Keratinocyte (primary cell): ENCODE measurements at regions not wholly inside any gene's neighbourhood (a gene's known extent, or its start where the extent isn't known, plus 50 kb on each side); places are given as distances from the start of the nearest gene placed in this dataset.

Experiments used
- DNase-seq: peaks from one replicate; pipeline ENCODE4 v3.0.0-alpha.2; 2011; ENCODE audit warnings: low read depth, missing footprints, low spot score
- FAIRE-seq: peaks from 2 replicates; lab custom pipeline; 2011; peaks lifted over from hg19 to GRCh38; lab: Jason Lieb, UNC
- H2AFZ ChIP-seq: 2 replicates; pipeline ENCODE4 v1.6.0; 2012; ENCODE audit warnings: low read length, control low read depth, inconsistent platforms; ENCODE audit not compliant: control insufficient read depth
- H3K27ac ChIP-seq: 2 replicates; pipeline ENCODE4 v1.5.1; 2011; ENCODE audit warnings: low read length; ENCODE audit not compliant: control insufficient read depth, insufficient read depth
- H3K27me3 ChIP-seq: 3 replicates; pipeline ENCODE4 v1.6.0; 2011; ENCODE audit warnings: low read length; ENCODE audit not compliant: control insufficient read depth, insufficient read depth; ENCODE audit errors: extremely low read depth
- H3K36me3 ChIP-seq, 2 experiments: 2 replicates in 1 of 2; 3 replicates in 1 of 2; pipeline ENCODE4 v1.5.1; 2011; ENCODE audit warnings: low read length in 2 of 2, mild to moderate bottlenecking in 1 of 2; ENCODE audit not compliant: control insufficient read depth in 2 of 2, insufficient read depth in 2 of 2; ENCODE audit errors: extremely low read depth in 1 of 2
- H3K4me1 ChIP-seq: 3 replicates; pipeline ENCODE4 v1.5.1; 2011; ENCODE audit warnings: low read length; ENCODE audit not compliant: control insufficient read depth, insufficient read depth; ENCODE audit errors: extremely low read depth
- H3K4me2 ChIP-seq: 3 replicates; pipeline ENCODE4 v1.6.0; 2011; ENCODE audit warnings: low read depth, low read length; ENCODE audit not compliant: control insufficient read depth, insufficient read depth; ENCODE audit errors: extremely low read depth
- H3K4me3 ChIP-seq, 3 experiments: fragments of 200-600 bp in 1 of 3; sonication (generic) in 1 of 3; 2 replicates in 2 of 3; 3 replicates in 1 of 3; pipeline ENCODE4 v1.5.1; 2011 to 2016; ENCODE audit warnings: low read length in 3 of 3, mild to moderate bottlenecking in 3 of 3, control low read depth in 2 of 3, inconsistent platforms in 1 of 3, low read depth in 1 of 3, mixed read lengths in 1 of 3, mixed run types in 1 of 3, moderate library complexity in 1 of 3; ENCODE audit not compliant: control insufficient read depth in 2 of 3, insufficient read depth in 2 of 3; ENCODE audit errors: extremely low read depth in 1 of 3
- H3K79me2 ChIP-seq: 2 replicates; pipeline ENCODE4 v1.6.0; 2012; ENCODE audit warnings: low read length; ENCODE audit not compliant: control insufficient read depth, insufficient read depth
- H3K9ac ChIP-seq: 3 replicates; pipeline ENCODE4 v1.6.0; 2011; ENCODE audit warnings: low read length; ENCODE audit not compliant: control insufficient read depth, insufficient read depth; ENCODE audit errors: extremely low read depth
- H3K9me1 ChIP-seq: 3 replicates; pipeline ENCODE4 v1.6.0; 2011; ENCODE audit warnings: low read length; ENCODE audit not compliant: control insufficient read depth, insufficient read depth; ENCODE audit errors: extremely low read depth
- H3K9me3 ChIP-seq: 2 replicates; pipeline ENCODE4 v1.5.1; 2012; ENCODE audit warnings: low read depth, low read length; ENCODE audit not compliant: control insufficient read depth
- H4K20me1 ChIP-seq: 3 replicates; pipeline ENCODE4 v1.6.0; 2011; ENCODE audit warnings: low read length; ENCODE audit not compliant: control insufficient read depth, insufficient read depth; ENCODE audit errors: extremely low read depth
- CTCF ChIP-seq, 3 experiments: IDR thresholded peaks in 1 of 3; conservative IDR thresholded peaks in 1 of 3; optimal IDR thresholded peaks in 1 of 3; 2 replicates in 2 of 3; 3 replicates in 1 of 3; pipeline versions ENCODE3 to v1.5.1; 2011; ENCODE audit warnings: low read length in 3 of 3, mild to moderate bottlenecking in 3 of 3, moderate library complexity in 2 of 3, control low read depth in 1 of 3, inconsistent platforms in 1 of 3; ENCODE audit not compliant: insufficient read depth in 2 of 3; ENCODE audit errors: extremely low read depth in 1 of 3
- EZH2 ChIP-seq: IDR thresholded peaks from one replicate; pipeline ENCODE4 v1.6.1; 2012; ENCODE audit warnings: inconsistent platforms, mild to moderate bottlenecking, low read length, moderate library complexity
- dilution Hi-C: fragments of 300-500 bp; cut with MboI; formaldehyde crosslinking; loops from one replicate; pipeline ENCODE4 v1.7.0; 2020; ENCODE audit warnings: low sequenced_read_pairs; ENCODE audit not compliant: extremely low pct_ligation_motif_present

- Histone ChIP-seq H3K4me1 (no peaks in the 10 kb centered on the region), H3K79me2 (no peaks in the 10 kb centered on the region), H3K9ac (no peak overlapping the region), H2AFZ (no peak overlapping the region), H3K9me1 (no peaks in the 10 kb centered on the region), H3K27ac (no peak overlapping the region), H3K9me3 (no peaks in the 10 kb centered on the region), H3K27me3 (no peaks in the 10 kb centered on the region), H3K4me2 (no peak overlapping the region), H3K4me3 (no peak overlapping the region), H3K36me3 (no peaks in the 10 kb centered on the region), H4K20me1 (no peaks in the 10 kb centered on the region)
- DNase-seq (no peak), FAIRE-seq (no peak)
- TF ChIP-seq CTCF (optimal IDR thresholded peaks at IDR 0.05 in 1 of 3, IDR thresholded peaks at IDR 0.05 in 1 of 3, conservative IDR thresholded peaks at IDR 0.05 in 1 of 3; ENCODE audit: extremely low read depth in 1 of 3, insufficient read depth in 2 of 3, low read length in 3 of 3) (no peak), EZH2 (no peak)
- dilution Hi-C loops: no loop called here
Observed at GRCh38 chr21:16358784-16359183, 629.0 kb downstream of the USP25 start.

GRCh38 chr21:16363100-16363499 lies 633.3 kb downstream of the USP25 start:
- FAIRE-seq: no peak

More at GRCh38 chr21:16363100-16363499, 633.3 kb downstream of the USP25 start:
- dilution Hi-C loops: no loop called here
- Histone ChIP-seq H3K9me3 (no peaks in the 10 kb centered on the region), H3K9ac (no peak overlapping the region), H3K4me1 (no peaks in the 10 kb centered on the region), H3K27ac (no peak overlapping the region), H4K20me1 (no peaks in the 10 kb centered on the region), H3K4me2 (no peak overlapping the region), H2AFZ (no peak overlapping the region), H3K9me1 (no peaks in the 10 kb centered on the region), H3K27me3 (no peaks in the 10 kb centered on the region), H3K4me3 (no peak overlapping the region), H3K36me3 (no peaks in the 10 kb centered on the region), H3K79me2 (no peaks in the 10 kb centered on the region)
- TF ChIP-seq EZH2 (no peak), CTCF (optimal IDR thresholded peaks at IDR 0.05 in 1 of 3, IDR thresholded peaks at IDR 0.05 in 1 of 3, conservative IDR thresholded peaks at IDR 0.05 in 1 of 3; ENCODE audit: extremely low read depth in 1 of 3, insufficient read depth in 2 of 3, low read length in 3 of 3) (no peak)
- no peak for DNase-seq
